AG04450 (cell line): ENCODE measurements at regions not wholly inside any gene's neighbourhood (a gene's known extent, or its start where the extent isn't known, plus 50 kb on each side); places are given as distances from the start of the nearest gene placed in this dataset.

Experiments used
- CTCF ChIA-PET: fragments of 300-600, 350-600 bp; formaldehyde crosslinking; extraction: SDS; loops from one replicate; lab custom pipeline; 2022; ENCODE audit warnings: antibody characterized with exemption, inconsistent platforms; lab: Charles Lee
- POLR2A ChIA-PET: fragments of 350-600 bp; formaldehyde crosslinking; extraction: SDS; loops from one replicate; lab custom pipeline; 2021; ENCODE audit warnings: antibody characterized with exemption, inconsistent platforms; lab: Yijun Ruan, JAX
- DNase-seq: peaks from one replicate; pipeline ENCODE4 v3.0.0-alpha.2; 2011; ENCODE audit warnings: low read depth, low spot score
- H3K27ac ChIP-seq: one replicate; pipeline ENCODE4 v1.5.1; 2012; ENCODE audit warnings: low read depth, low read length, control low read depth
- H3K27me3 ChIP-seq: one replicate; pipeline ENCODE4 v1.6.0; 2012; ENCODE audit warnings: low read length; ENCODE audit not compliant: control insufficient read depth, insufficient read depth
- H3K4me3 ChIP-seq: 2 replicates; pipeline ENCODE4 v1.5.1; 2011; ENCODE audit warnings: mild to moderate bottlenecking, low read depth, low read length, control low read depth
- H3K9me3 ChIP-seq: 2 replicates; pipeline ENCODE4 v1.5.1; 2012; ENCODE audit warnings: low read length; ENCODE audit not compliant: control insufficient read depth, insufficient read depth
- CTCF ChIP-seq: IDR thresholded peaks from 2 replicates; pipeline ENCODE4 v1.5.1; 2011; ENCODE audit warnings: low read depth, low read length, control low read depth, inconsistent platforms

GRCh38 chr4:129428454-129428853 lies 332.5 kb downstream of the C4orf33 start:
- DNase-seq: no peak
- POLR2A ChIA-PET: no interaction called here
- Histone ChIP-seq H3K27ac (no peak overlapping the region), H3K4me3 (no peak overlapping the region), H3K9me3 (no peaks in the 10 kb centered on the region), H3K27me3 (no peaks in the 10 kb centered on the region)
- CTCF ChIA-PET: no interaction called here
- no peak for TF ChIP-seq CTCF

- H3K9me3 ChIP-seq: no peaks in the 10 kb centered on the region
- no peak for TF ChIP-seq CTCF
- CTCF ChIA-PET: no interaction called here
- no peak overlapping the region for H3K4me3 ChIP-seq
- no peaks in the 10 kb centered on the region for H3K27me3 ChIP-seq
- no peak for DNase-seq
- H3K27ac ChIP-seq: no peak overlapping the region
- POLR2A ChIA-PET: no interaction called here
Measured at GRCh38 chr4:129429581-129430320, 333.8 kb downstream of the C4orf33 start.

- ChIA-PET CTCF (no interaction called here), POLR2A (no interaction called here)
- H3K27me3 ChIP-seq: no peaks in the 10 kb centered on the region
- H3K4me3 ChIP-seq: no peak overlapping the region
- H3K9me3 ChIP-seq: no peaks in the 10 kb centered on the region
- H3K27ac ChIP-seq: no peak overlapping the region
- no peak for DNase-seq
- TF ChIP-seq CTCF: no peak
Measured at GRCh38 chr4:129437347-129437746, 341.4 kb downstream of the C4orf33 start.

- no peak for TF ChIP-seq CTCF
- CTCF ChIA-PET: no interaction called here
- Histone ChIP-seq H3K9me3 (no peaks in the 10 kb centered on the region), H3K27me3 (no peaks in the 10 kb centered on the region), H3K4me3 (no peak overlapping the region), H3K27ac (no peak overlapping the region)
- POLR2A ChIA-PET: no interaction called here
- DNase-seq: no peak
Measured at GRCh38 chr4:129438456-129438981, 342.6 kb downstream of the C4orf33 start.

GRCh38 chr4:129446074-129446473 lies 350.1 kb downstream of the C4orf33 start:
- ChIA-PET CTCF (no interaction called here), POLR2A (no interaction called here)
- Histone ChIP-seq H3K27ac (no peak overlapping the region), H3K27me3 (no peaks in the 10 kb centered on the region), H3K9me3 (peaks cover 10% of the 10 kb centered on the region), H3K4me3 (no peak overlapping the region)
- no peak for TF ChIP-seq CTCF
- DNase-seq: no peak
